Ectodermal cell (in vitro differentiated cells): ENCODE measurements at regions not wholly inside any gene's neighbourhood (a gene's known extent, or its start where the extent isn't known, plus 50 kb on each side); places are given as distances from the start of the nearest gene placed in this dataset.
"Not testable (repeated sequence)": the region's sequence is repeated elsewhere in the genome, so short reads cannot be mapped to it uniquely, and the experiment has no call there.

Source experiments
- H3K27ac ChIP-seq: 2 replicates; pipeline ENCODE4 v1.7.0; 2013; ENCODE audit warnings: mild to moderate bottlenecking, low read depth, low read length; ENCODE audit not compliant: insufficient read depth, poor library complexity, severe bottlenecking
- H3K27me3 ChIP-seq: 2 replicates; pipeline ENCODE4 v1.7.0; 2013; ENCODE audit warnings: mild to moderate bottlenecking, low read length; ENCODE audit not compliant: insufficient read depth, control insufficient read depth, poor library complexity, severe bottlenecking
- H3K36me3 ChIP-seq: one replicate; pipeline ENCODE4 v1.7.0; 2013; ENCODE audit warnings: low read length; ENCODE audit not compliant: control insufficient read depth, insufficient read depth
- H3K4me1 ChIP-seq: one replicate; pipeline ENCODE4 v1.7.0; 2013; ENCODE audit warnings: low read length; ENCODE audit not compliant: control insufficient read depth, insufficient read depth
- H3K4me3 ChIP-seq: 2 replicates; pipeline ENCODE4 v1.7.0; 2013; ENCODE audit warnings: low read depth, low read length, control low read depth; ENCODE audit not compliant: insufficient read depth
- H3K9me3 ChIP-seq: 2 replicates; pipeline ENCODE4 v1.7.0; 2013; ENCODE audit warnings: mild to moderate bottlenecking, low read length, moderate library complexity; ENCODE audit not compliant: control insufficient read depth
- WGBS, 2 experiments: methylation state at CpG; one replicate each; pipeline ENCODE4 v1.1.7; 2013; ENCODE audit warnings: missing lambda C conversion rate in 2 of 2; 5-methylcytosine and 5-hydroxymethylcytosine counted together

DNA sequence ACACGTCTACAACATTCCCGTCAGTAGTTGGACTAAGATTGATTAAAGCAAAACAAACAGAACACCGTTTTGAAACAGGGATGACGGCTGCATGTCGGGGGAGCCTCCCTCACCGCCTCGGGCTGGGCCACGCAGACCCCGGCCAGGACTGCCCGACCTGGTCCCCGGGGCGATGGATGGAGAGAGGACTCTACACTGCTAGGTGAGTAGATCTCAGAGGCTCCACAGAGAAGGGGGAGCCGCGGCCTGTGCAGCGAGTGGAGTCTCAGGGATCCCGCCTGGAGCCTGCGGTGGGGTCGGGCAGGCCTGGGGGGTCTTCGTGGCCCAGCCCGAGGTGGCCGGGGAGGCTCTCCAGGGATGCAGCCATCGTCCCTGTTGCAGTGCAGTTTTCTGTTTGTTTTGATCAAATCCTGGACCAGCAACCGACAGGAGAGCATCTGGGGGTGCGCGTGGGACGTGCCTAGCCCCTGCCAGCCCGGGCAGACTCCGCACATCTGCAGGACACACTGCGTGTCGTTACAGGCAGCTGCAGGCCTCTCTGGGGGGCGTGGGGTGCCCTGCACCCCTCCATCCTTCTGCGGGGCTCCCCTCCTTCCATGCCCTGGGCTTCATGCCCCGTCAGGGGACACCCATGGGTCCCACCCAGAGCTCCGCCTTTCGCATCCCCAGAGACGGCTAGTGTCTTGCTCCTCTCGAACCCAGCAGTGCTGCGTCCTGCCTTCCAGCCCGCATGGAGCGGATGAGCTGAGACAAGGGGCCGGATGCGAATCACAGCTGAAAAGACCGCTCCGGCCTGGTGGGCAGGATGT lies 143.6 kb downstream of the RTP5 start:
- H3K4me3 ChIP-seq, result no peak overlapping the region
- no peaks in the 10 kb centered on the region for H3K9me3 ChIP-seq
- 88 to 90% methylated on average over 44 of the region's 44 CpGs for WGBS, 2 experiments
- H3K27ac ChIP-seq, result no peak overlapping the region
- no peaks in the 10 kb centered on the region for H3K4me1 ChIP-seq
- no peaks in the 10 kb centered on the region for H3K36me3 ChIP-seq
- no peaks in the 10 kb centered on the region for H3K27me3 ChIP-seq

DNA sequence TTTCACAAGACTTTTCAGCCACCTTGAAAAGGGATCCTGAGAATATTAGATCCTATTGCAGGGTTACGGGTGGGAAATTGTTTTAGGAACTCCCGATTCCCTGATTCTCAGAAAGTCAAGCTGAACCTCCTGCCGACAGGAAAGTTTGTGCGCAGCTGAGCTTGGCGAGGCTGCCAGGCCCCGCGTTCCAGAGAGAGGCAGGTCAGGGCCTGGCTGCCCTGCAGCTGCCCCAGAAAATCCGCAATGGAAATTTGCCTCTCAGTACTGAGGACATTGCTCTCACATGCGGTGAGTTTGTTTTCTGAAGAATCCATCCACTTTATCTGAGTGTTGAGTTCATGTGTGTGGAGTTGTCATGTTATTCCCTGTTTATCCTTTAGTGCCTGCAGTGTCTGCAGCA lies 144.2 kb downstream of the RTP5 start:
- no peaks in the 10 kb centered on the region for H3K27me3 ChIP-seq
- no peaks in the 10 kb centered on the region for H3K9me3 ChIP-seq
- H3K27ac ChIP-seq, result no peak overlapping the region
- no peak overlapping the region for H3K4me3 ChIP-seq
- no peaks in the 10 kb centered on the region for H3K4me1 ChIP-seq
- H3K36me3 ChIP-seq, result no peaks in the 10 kb centered on the region
- WGBS, 2 experiments, result 91% methylated on average over 9 of the region's 9 CpGs

DNA sequence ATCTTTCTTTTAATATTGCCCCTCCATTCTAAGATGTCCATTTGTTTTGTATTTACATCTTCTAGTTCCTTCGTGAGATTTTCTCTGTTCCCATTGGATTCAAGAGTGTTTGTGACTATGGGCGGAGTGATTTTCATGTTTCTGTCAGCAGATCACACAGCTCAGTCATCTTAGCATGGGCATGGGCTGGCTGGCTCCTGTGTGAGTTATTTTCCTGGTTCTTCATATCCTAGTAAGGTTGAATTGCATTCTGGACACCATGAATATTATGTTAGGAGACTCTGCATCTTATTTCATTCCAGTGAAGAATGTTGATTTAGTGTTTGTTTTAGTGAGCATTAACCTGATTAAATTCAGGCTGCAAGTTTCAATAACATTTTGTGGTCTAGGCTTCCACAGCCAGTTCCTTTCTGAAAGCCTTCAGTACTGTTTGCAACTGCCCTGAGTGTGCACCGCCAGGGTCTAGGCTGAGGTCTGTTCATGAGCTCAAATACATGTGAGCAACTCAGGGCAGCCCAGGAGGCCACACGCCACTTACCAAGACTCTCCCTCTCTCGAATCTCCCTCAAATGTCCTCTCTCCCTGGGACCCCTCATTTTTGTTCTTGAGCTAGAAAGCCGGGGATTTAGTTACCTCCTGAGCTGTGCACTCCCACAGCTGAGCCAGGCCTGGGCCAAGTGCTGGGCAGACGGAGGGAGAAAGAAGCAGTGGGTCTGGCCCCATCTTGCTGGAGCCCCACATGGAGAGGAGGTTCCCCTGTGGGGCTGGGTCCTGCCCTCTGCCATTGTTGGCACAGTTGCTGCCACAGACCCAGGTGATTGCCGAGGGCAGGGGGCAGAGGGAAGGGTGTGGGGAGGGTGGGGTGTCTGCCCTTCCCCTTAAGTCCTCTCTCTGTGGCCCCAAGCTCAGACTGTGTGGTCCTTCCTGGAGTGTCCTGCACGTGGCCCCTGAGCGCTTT lies 145.9 kb downstream of the RTP5 start:
- no peaks in the 10 kb centered on the region for H3K4me1 ChIP-seq
- no peak overlapping the region for H3K27ac ChIP-seq
- H3K9me3 ChIP-seq, result no peaks in the 10 kb centered on the region
- 88 to 89% methylated on average over 10 of the region's 10 CpGs for WGBS, 2 experiments
- H3K27me3 ChIP-seq, result no peaks in the 10 kb centered on the region
- H3K4me3 ChIP-seq, result no peak overlapping the region
- H3K36me3 ChIP-seq, result no peaks in the 10 kb centered on the region

DNA sequence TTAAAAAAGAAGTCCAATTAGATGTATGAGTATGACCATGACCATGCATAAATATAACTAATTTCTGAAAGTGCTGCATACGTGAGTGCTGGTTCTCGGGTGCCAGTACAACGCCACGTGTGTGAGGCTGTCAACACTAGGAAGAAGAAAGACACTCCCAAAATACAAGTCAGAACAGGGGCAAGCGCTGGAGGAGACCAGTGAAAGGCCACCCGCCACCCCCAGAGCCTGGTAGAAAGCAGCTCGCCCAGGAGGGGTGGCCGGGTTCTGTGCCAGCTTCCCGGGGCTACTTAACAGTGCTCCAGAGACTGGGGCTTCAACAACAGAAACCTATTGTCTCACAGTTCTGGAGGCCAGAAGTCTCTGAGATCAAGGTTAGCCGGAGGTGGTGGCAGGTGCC lies 147.6 kb downstream of the RTP5 start:
- Histone ChIP-seq H3K27ac (no peak overlapping the region), H3K4me1 (no peaks in the 10 kb centered on the region), H3K27me3 (no peaks in the 10 kb centered on the region), H3K9me3 (no peaks in the 10 kb centered on the region), H3K4me3 (no peak overlapping the region), H3K36me3 (no peaks in the 10 kb centered on the region)
- 93 to 96% methylated on average over 10 of the region's 10 CpGs for WGBS, 2 experiments

DNA sequence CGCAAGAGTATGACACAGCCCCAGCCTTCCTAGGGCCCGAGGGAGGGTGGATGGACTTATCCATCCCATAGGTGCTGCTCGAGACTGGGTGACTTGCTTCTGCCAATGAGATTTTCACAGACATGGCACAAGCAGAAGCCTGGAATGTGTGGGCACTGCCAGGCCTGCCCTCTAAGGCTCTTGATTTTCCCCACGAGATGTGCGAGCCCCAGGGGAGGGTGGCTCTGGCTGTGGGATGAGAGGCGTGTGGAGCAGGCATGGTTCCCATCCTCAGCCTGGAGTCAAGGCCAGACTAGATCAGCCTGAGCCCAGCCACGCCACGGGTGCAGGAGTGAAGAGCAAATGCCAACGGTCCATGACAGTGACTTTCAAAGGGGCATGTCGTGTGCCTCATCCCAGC lies 148.9 kb downstream of the RTP5 start:
- not testable (repeated sequence) for H3K4me1 ChIP-seq, H3K36me3 ChIP-seq, H3K27me3 ChIP-seq, H3K9me3 ChIP-seq, H3K4me3 ChIP-seq, H3K27ac ChIP-seq
- 92 to 93% methylated on average over 10 of the region's 10 CpGs for WGBS, 2 experiments

DNA sequence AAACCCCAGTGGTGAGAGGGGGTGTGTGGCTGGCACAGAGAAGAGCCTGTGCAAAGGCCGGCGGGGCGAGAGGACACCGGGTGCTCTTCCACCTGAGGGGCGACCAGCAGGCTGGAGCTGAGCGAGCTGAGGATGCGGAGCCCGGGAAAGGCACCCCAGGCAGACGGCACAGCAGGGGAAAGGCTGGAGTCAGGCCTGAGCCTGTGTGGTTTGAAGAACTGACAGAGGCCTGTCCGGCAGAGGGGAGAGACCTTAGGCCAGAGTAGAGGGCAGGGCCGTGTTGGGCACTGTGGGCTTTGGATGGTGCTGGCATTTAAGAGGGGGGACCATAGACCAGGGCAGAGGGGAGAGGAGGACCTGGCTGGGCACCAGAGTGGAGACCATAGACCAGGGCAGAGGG lies 149.8 kb downstream of the RTP5 start:
- no peaks in the 10 kb centered on the region for H3K36me3 ChIP-seq

DNA sequence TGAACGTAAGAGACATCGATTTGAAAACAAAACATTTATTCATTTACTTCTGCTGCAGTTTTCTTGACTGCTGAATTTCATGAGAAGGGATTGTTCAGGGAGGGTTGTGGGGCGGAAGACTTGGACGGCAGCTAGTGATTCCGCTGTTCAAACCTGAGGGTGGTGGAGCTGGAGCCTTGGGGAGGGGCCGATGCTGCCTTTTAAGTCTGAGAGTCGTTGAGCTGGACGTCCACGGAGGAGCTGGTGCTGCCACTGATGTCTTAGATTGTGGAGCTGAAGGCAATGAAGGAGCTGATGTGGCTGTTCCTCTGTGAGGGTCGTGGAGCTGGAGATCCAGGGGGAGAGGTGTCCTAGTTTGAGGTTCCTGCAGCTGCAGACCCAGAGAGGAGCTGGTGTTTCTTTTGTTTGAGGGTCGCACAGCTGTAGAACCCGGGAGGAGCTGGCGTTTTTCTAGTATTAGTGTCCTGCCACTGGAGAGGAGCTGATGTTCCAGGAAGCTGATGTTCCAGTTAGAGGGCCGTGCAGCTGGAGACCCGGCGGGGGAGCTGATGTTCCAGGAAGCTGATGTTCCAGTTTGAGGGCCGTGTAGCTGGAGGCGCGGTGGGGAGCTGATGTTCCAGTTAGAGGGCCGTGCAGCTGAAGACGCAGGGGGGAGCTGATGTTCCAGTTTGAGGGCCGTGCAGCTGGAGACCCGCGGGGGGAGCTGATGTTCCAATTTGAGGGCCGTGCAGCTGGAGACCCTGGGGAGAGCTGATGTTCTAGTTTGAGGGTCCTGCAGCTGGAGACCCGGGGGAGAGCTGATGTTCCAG lies 150.9 kb downstream of the RTP5 start:
- H3K4me3 ChIP-seq, result no peak overlapping the region
- H3K36me3 ChIP-seq, result no peaks in the 10 kb centered on the region
- H3K27ac ChIP-seq, result no peak overlapping the region
- no peaks in the 10 kb centered on the region for H3K9me3 ChIP-seq
- no peaks in the 10 kb centered on the region for H3K4me1 ChIP-seq
- 83 to 86% methylated on average over 26 of the region's 26 CpGs for WGBS, 2 experiments
- H3K27me3 ChIP-seq, result no peaks in the 10 kb centered on the region

More for the DNA sequence above, 149.8 kb downstream of the RTP5 start:
- Histone ChIP-seq H3K4me1 (no peaks in the 10 kb centered on the region), H3K4me3 (no peak overlapping the region), H3K27ac (no peak overlapping the region), H3K9me3 (no peaks in the 10 kb centered on the region), H3K27me3 (no peaks in the 10 kb centered on the region)
- whole genome bisulfite sequencing, 2 experiments, result 91 to 93% methylated on average over 11 of the region's 11 CpGs

DNA sequence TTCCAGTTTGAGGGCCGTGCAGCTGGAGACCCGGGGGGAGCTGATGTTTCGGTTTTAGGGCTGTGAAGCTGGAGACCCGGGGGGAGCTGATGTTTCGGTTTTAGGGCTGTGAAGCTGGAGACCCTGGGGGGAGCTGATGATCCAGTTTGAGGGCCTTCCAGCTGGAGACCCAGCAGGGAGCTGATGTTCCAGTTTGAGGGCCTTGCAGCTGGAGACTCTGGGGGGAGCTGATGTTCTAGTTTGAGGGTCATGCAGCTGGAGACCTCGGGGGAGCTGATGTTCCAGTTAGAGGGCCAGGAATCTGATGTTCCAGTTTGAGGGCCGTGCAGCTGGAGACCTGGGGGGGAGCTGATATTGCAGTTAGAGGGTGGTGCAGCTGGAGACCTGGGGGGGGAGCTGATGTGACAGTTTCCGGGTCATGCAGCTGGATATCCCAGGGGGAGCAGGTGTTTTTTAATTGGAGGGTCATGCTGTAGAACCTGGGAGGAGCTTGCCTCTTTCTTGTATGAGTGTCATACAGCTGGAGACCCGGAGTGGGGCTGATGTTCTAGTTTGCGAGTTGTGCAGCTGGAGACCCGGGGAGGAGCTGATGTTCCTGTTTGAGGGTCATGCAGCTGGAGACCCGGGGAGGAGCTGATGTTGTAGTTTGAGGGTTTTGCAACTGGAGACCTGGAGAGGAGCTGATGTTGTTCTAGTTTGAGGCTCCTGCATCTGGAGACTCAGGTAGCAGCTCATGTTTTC lies 153.2 kb downstream of the RTP5 start:
- no peaks in the 10 kb centered on the region for H3K27me3 ChIP-seq

DNA sequence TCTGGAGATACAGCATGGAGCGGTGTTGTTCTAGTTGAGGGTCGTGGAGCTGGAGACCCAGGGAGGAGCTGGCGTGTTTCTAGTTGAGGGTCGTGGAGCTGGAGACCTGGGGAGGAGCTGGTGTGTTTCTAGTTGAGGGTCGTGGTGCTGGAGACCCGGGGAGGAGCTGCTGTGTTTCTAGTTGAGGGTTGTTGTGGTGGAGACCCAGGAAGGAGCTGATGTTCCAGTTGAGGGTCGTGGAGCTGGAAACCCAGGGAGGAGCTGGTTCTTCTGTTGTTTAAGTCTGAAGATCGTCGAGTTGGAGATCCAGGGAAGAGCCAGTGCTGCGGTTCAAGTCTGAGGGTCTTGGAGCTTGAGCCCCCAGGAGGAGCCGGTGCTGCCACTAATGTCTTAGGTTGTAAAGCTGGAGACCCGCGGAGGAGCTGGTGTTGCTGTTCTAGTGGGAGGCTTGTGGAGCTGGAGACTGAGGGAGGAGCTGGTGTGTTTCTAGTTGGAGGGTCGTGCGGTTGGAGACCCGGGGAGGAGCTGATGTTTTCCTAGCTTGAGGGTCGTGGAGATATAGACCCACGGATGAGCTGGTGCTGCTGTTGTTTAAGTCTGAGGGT lies 155.3 kb downstream of the RTP5 start:
- Histone ChIP-seq H3K9me3 (no peaks in the 10 kb centered on the region), H3K4me3 (no peak overlapping the region), H3K27me3 (peaks cover 3% of the 10 kb centered on the region), H3K27ac (no peak overlapping the region), H3K36me3 (no peaks in the 10 kb centered on the region), H3K4me1 (no peaks in the 10 kb centered on the region)
- 91 to 92% methylated on average over 18 of the region's 18 CpGs for WGBS, 2 experiments

More for the DNA sequence above, 153.2 kb downstream of the RTP5 start:
- H3K36me3 ChIP-seq, result no peaks in the 10 kb centered on the region
- no peak overlapping the region for H3K27ac ChIP-seq
- H3K4me1 ChIP-seq, result no peaks in the 10 kb centered on the region
- no peak overlapping the region for H3K4me3 ChIP-seq
- WGBS, 2 experiments, result 90 to 91% methylated on average over 12 of the region's 12 CpGs
- no peaks in the 10 kb centered on the region for H3K9me3 ChIP-seq
